ENCODE measurements at regions not wholly inside any gene's neighbourhood (a gene's known extent, or its start where the extent isn't known, plus 50 kb on each side); places are given as distances from the start of the nearest gene placed in this dataset.
A peak's percentile ranks its signal among the peaks of the same experiment; 100 is the strongest.

- no peaks in the 10 kb centered on the region for H3K9me3 Mint-ChIP-seq
- no peak for TF ChIP-seq CTCF (IDR thresholded peaks at IDR 0.05)
- DNase-seq: no peak
- H3K4me3 Mint-ChIP-seq: no peak overlapping the region
- H3K4me1 Mint-ChIP-seq: peaks cover 63% of the 10 kb centered on the region
- H3K27me3 Mint-ChIP-seq (ENCODE audit: low read depth, poor library complexity): peaks cover 6% of the 10 kb centered on the region
- no peaks in the 10 kb centered on the region for H3K36me3 Mint-ChIP-seq (ENCODE audit: low read depth)
- H3K27ac Mint-ChIP-seq: no peak overlapping the region
These were observed 158.1 kb downstream of the TTC32 start for GRCh38 chr2:19743641-19744040.

GRCh38 chr2:19742872-19743271 is 158.9 kb downstream of the TTC32 start:
- Mint-ChIP-seq H3K4me1 (peaks cover 67% of the 10 kb centered on the region), H3K36me3 (ENCODE audit: low read depth) (no peaks in the 10 kb centered on the region), H3K27me3 (ENCODE audit: low read depth, poor library complexity) (peaks cover 10% of the 10 kb centered on the region), H3K27ac (peak overlapping the region; percentile 83), H3K4me3 (no peak overlapping the region), H3K9me3 (no peaks in the 10 kb centered on the region)
- TF ChIP-seq CTCF (IDR thresholded peaks at IDR 0.05): no peak
- DNase-seq: no peak

- no peak for DNase-seq
- no peak for TF ChIP-seq CTCF (IDR thresholded peaks at IDR 0.05)
- Mint-ChIP-seq H3K36me3 (ENCODE audit: low read depth) (no peaks in the 10 kb centered on the region), H3K9me3 (no peaks in the 10 kb centered on the region), H3K27me3 (ENCODE audit: low read depth, poor library complexity) (peaks cover 4% of the 10 kb centered on the region), H3K4me3 (no peak overlapping the region), H3K4me1 (peaks cover 75% of the 10 kb centered on the region), H3K27ac (peak overlapping the region; percentile 39)
These were observed 162.5 kb downstream of the TTC32 start for GRCh38 chr2:19739256-19739655.

GRCh38 chr2:19738707-19739106 is 163.1 kb downstream of the TTC32 start:
- peaks cover 77% of the 10 kb centered on the region for H3K4me1 Mint-ChIP-seq
- H3K27ac Mint-ChIP-seq: peak overlapping the region; percentile 94
- H3K9me3 Mint-ChIP-seq: no peaks in the 10 kb centered on the region
- H3K4me3 Mint-ChIP-seq: peak overlapping the region; percentile 28
- H3K36me3 Mint-ChIP-seq (ENCODE audit: low read depth): no peaks in the 10 kb centered on the region
- no peak for DNase-seq
- TF ChIP-seq CTCF (IDR thresholded peaks at IDR 0.05): no peak
- H3K27me3 Mint-ChIP-seq (ENCODE audit: low read depth, poor library complexity): peaks cover 4% of the 10 kb centered on the region

GRCh38 chr2:19736191-19736831 is 165.5 kb downstream of the TTC32 start:
- Mint-ChIP-seq H3K4me3 (no peak overlapping the region), H3K9me3 (no peaks in the 10 kb centered on the region), H3K4me1 (peaks cover 85% of the 10 kb centered on the region), H3K36me3 (ENCODE audit: low read depth) (no peaks in the 10 kb centered on the region), H3K27ac (peak overlapping the region; percentile 93), H3K27me3 (ENCODE audit: low read depth, poor library complexity) (peaks cover 9% of the 10 kb centered on the region)
- peak; percentile 48 for DNase-seq
- TF ChIP-seq CTCF (IDR thresholded peaks at IDR 0.05): no peak

- H3K27ac Mint-ChIP-seq: peak overlapping the region; percentile 64
- H3K9me3 Mint-ChIP-seq: no peaks in the 10 kb centered on the region
- H3K4me3 Mint-ChIP-seq: no peak overlapping the region
These were observed 167.8 kb downstream of the TTC32 start for GRCh38 chr2:19733951-19734425.

More at GRCh38 chr2:19733951-19734425, 167.8 kb downstream of the TTC32 start:
- no peak for TF ChIP-seq CTCF (IDR thresholded peaks at IDR 0.05)
- H3K27me3 Mint-ChIP-seq (ENCODE audit: low read depth, poor library complexity): peaks cover 9% of the 10 kb centered on the region
- DNase-seq: no peak
- no peaks in the 10 kb centered on the region for H3K36me3 Mint-ChIP-seq (ENCODE audit: low read depth)
- peaks cover 79% of the 10 kb centered on the region for H3K4me1 Mint-ChIP-seq
